GM21528 (cell line): ENCODE measurements at regions not wholly inside any gene's neighbourhood (a gene's known extent, or its start where the extent isn't known, plus 50 kb on each side); places are given as distances from the start of the nearest gene placed in this dataset.
"Not testable (repeated sequence)": the region's sequence is repeated elsewhere in the genome, so short reads cannot be mapped to it uniquely, and the experiment has no call there.

Source experiments
- ATAC-seq: cut with Tn5 transposase; IDR thresholded peaks from one replicate; pipeline ENCODE4 v1.9.1; 2021; ENCODE audit warnings: mild to moderate bottlenecking, moderate library complexity; ENCODE audit not compliant: unreplicated experiment, low FRiP score

DNA sequence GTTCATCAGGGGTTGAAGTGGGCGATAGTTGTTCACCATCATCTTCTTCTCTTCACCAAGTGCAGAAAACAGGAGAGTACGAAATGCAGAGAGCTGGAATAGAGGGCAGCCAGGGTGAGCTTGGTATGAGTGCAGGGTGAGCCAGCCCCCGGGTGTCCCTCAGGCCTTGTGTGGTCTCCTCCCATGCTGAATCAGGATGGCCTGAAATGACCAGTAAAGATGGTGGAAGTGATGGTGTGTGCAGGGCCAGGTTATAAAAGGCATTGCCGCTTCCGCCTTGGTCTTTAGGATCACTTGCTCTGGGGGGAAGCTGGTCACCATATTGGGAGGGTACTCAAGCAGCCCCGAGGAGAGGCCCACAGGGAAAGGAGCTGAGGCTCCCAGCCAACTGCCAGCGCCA, 66.4 kb upstream of the METTL9 start:
- not testable (repeated sequence) for ATAC-seq

DNA sequence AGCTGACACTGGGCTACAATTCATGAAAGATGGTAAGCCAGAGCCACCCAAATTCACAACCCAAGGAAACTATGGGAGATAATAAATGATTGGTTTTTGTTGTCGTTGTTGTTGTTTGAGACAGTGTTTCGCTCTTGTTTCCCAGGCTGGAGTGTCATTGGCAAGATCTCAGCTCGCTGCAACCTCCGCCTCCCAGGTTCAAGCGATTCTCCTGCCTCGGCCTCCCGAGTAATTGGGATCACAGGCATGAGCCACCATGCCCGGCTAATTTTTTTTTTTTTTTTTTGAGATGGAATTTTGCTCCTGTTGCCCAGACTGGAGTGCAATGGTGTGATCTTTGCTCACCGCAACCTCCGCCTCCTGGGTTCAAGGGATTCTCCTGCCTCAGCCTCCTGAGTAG, 65.9 kb upstream of the METTL9 start:
- not testable (repeated sequence) for ATAC-seq

DNA sequence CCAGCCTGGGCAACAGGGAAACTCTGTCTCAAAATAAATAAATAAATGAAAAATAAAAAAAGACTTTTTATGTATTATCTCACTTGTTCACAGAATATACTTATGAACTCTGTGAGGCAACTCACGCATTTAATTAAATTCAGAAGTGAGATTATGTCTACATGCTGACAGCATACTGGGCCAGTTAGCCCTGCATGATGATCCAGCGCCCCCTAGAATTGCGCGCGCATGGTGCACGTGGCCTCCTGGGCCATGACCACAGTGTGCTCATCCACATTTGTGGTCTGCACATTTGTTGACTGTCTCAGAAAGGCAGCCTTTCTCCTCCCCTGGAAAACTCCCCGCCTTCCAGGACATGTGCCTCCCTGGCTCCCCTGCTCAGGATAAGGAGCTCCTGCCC, 64.8 kb upstream of the METTL9 start:
- not testable (repeated sequence) for ATAC-seq

DNA sequence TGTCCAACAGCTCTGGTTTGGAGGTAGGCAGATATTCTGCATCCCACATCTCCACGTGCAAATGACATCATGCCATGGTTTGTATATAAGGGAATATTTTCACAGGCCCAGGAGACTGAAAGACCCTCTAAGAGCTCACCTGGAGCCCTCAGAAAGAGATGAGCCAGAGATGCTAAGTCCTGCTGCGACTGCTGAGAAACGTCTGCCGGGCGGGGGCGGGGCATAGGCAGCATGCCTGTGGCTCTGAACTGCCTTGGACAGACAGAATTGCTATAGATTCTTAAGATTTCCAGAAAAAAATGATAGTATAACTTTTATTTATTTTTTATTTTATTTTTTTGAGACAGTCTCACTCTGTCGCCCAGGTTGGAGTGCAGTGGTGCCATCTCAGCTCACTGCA, 64.2 kb upstream of the METTL9 start:
- ATAC-seq: not testable (repeated sequence)

DNA sequence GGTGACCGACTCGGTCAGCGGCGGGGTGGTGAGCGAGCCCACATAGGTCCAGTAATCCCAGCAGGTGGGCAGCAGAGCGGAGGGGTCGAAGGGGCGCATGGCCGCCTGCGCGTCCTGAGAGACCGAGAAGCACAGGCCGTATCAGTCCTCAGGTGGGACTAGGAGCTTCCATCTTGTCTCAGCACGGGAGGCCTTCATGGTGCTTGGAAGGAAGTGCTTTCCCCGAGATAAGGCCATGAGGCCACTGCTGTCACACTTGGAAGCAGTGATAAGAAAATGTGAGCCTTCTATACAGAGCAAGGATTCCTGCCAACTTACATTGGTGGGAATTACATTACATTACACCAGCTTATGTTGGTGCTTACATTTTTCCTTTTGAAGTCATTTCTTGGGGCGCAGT, 62.6 kb upstream of the METTL9 start:
- ATAC-seq: not testable (repeated sequence)

DNA sequence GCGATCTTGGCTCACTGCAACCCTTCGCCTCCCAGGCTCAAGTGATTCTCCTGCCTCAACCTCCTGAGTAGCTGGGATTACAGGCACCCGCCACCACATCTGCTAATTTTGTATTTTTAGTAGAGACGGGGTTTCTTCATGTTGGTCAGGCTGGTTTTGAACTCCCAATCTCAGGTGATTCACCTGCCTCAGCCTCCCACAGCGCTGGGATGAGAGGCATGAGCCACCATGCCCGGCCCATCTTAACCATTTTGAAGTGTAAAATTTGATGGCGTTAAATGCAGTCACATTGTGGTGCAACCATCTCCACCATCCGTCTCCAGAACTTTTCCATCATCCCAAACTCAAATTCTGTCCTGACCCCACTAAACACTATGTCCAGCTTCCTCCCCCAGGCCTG, 61.8 kb upstream of the METTL9 start:
- ATAC-seq: not testable (repeated sequence)

DNA sequence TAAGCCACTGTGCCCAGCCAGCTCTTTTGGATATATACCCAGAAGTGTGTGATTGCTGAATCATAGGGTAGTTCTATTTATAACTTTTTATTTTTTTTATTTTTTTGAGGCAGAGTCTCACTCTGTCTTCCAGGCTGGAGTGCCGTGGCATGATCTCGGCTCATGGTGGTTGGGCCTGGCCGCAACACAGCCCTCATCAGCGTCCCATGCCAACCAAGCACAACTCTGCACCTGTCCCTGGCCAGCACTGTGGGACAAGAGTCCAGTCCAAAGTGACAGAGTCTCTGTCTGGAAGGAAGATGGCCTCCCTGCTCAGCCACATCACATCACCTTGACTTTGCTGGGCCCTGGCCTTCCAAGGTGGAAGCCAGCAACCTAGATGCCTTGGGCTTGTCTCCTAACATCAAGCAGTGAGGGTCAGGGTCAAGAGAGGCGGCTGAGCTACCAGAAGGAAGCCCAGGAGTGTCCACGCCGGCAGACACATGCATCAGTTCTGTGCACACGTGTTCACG, 60.2 kb upstream of the METTL9 start:
- not testable (repeated sequence) for ATAC-seq

DNA sequence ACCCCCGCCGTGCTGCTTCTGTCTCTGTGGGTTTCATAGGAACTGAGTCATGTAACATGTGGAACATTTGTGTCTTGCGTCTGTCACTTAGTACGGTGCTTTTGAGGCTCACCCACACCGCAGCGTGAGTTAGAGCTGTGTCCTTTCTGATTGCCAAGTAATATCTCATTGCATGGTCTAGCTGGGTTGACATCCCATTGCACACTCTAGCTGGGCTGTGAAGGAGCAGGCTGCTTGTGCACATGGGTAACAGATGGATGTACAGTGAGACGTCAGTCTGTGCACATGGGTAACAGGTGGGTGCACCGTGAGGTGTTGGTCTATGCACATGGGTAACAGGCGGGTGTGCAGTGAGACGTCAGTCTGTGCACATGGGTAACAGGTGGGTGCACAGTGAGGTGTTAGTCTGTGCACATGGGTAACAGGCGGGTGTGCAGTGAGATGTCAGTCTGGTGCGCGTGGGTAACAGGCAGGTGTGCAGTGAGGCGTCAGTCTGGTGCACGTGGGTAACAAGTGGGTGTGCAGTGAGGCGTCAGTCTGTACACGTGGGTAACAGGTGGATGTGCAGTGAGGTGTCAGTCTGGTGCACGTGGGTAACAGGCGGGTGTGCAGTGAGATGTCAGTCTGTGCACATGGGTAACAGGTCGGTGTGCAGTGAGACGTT, 58.5 kb upstream of the METTL9 start:
- ATAC-seq: peak; percentile 43

DNA sequence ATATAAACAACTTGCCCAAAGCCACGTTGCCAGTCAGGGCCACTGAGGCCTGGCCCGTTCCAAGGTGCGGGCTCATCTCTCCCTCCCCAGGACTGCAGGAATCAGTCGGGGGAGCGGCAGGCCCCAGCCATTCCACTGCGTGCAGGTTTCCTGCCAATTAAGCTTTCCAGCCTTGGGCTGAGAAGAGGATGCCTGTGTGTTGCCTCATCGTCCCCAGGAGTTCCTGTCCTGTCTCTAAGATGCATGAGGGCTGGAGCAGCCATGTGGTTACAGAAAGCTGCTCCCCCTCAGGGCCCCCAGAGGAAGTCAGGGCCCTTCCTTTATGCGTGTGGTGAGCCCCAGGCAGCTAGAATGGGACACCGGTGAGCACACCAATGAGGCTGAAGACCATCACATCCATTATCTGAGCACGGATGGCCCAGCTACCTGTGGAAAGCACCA, 57.7 kb upstream of the METTL9 start:
- ATAC-seq: not testable (repeated sequence)

DNA sequence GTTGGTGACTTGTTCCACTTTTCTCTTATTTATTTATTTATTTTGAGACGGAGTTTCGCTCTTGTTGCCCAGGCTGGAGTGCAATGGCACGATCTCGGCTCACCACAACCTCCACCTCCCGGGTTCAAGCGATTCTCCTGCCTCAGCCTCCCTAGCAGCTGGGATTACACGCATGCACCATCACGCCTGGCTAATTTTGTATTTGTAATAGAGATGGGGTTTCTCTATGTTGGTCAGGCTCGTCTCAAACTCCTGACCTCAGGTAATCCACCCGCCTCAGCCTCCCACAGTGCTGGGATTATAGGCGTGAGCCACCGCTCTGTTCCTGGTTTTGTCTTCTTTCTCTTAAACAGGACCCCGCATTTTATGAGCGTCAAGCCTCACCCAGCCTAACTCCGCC, 57.3 kb upstream of the METTL9 start:
- not testable (repeated sequence) for ATAC-seq

DNA sequence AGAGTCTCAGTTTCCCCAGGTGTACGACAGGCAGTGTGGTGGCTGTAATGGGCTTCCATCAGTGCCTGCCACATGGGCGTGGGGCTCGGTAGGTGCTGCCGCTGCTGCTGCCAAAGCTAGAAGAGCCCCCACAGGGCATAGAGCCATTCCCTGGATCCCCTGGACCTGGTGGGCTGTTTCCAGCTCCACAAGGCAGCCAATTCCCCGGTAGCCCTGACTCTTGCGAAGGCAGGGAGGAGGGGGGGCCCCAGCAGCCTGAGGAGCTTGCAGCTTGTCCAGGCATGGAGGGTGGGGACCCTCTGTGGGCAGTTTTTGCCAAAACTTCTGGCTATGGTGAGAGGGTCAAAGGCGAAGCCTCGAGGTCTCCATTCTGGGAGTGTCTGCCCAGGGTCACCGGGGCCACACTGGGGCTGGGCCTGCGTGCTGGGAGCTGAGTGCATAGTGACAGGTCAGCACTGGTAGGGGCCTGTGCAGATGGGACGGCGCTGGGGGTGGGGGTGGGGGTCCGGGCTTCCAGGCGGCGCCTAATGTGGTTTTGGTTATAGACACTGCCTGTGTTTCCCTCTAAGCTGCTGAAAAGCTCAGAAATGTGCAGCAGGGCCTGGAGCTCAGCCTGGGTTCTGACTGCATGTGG, 56.8 kb upstream of the METTL9 start:
- ATAC-seq: not testable (repeated sequence)

DNA sequence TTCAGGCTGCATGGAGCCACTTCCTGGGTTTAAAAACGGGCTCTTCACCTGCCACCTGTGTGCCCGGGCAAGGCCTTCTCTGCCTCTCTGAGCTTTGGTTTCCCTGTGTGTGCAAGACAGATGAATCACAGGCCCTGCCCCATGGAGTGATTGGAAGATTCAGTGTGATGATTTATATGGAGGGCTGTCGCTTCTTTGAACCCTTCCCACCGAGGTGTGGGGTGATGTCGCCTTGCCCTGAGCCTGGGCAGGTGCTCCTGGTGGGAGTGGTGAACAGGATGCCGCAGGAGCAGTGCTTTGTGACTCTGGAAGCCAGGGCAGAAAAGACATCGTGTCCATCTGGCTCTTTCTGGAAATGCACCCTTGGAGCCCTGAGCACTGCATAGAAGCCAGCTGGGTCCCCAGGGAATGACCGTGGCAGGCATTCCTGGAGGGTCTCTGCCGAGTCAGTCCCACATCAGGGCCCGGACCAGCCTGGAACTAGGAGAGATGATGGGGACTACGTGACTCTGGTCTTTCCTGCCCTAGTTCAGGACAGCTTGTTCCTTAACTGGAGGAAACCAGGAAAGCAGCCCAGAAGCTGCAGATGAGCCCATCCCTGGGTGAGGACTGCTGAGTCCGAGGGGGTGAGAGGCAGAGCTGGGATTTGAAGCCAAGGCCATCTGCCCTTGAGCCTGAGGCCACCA, 56.1 kb upstream of the METTL9 start:
- ATAC-seq: not testable (repeated sequence)

DNA sequence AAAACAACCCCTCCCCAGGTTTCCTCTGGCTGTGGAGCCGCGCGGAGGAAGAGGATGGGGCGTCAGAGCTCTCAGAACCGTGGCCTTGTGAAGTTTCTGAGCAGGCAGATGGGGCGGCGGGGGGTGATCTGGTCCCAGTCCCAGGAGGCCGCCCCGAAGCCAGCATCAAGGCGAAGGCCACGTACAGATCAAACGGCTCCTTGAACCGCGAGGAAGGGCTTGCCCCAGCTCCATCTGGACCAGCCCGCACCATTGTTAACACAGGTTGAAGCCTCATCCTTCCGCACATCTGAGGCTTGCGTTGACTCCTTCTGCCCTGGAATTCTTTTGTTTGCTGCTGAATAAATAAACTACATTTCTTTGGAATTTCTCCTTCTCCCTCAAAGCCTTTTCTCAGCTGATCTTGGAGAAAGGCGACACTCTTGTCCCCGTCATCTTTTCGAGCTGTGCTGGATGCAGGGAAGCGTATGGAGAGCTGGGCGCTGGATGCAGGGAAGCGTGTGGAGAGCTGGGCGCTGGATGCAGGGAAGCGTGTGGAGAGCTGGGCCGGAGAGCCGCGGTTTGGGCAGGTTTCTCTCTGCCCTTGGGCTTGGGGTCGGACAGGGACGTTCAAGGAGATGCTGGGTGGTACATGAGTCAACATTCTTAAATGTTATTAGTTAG, 53.6 kb upstream of the METTL9 start:
- ATAC-seq: not testable (repeated sequence)

DNA sequence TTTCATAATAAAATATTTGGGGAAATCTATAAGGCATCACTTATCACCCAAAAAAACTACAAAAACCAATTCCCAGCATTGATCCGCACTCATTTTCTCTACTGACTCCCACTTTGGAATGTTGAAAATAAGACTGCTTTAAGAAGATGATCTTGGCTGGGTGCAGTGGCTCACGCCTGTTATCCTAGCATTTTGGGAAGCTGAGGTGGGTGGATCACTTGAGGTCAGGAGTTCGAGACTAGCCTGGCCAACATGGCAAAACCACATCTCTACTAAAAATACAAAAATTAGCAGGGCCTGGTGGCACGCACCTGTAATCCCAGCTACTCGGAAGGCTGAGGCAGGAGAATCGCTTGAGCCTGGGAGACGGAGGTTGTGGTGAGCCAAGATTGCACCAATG, 50.0 kb upstream of the METTL9 start:
- not testable (repeated sequence) for ATAC-seq
